Common myeloid progenitor, CD34-positive (primary cell): ENCODE measurements at regions not wholly inside any gene's neighbourhood (a gene's known extent, or its start where the extent isn't known, plus 50 kb on each side); places are given as distances from the start of the nearest gene placed in this dataset.
"Not testable (repeated sequence)": the region's sequence is repeated elsewhere in the genome, so short reads cannot be mapped to it uniquely, and the experiment has no call there.

Source experiments
- CTCF ChIA-PET: fragments of 350-600 bp; sonication (Branson Sonifier 250); formaldehyde crosslinking; loops from one replicate; lab custom pipeline; 2021; ENCODE audit warnings: antibody characterized with exemption; lab: Charles Lee
- POLR2A ChIA-PET: fragments of 350-600 bp; sonication (Branson Sonifier 250); formaldehyde crosslinking; loops from one replicate; lab custom pipeline; 2021; ENCODE audit warnings: antibody characterized with exemption; lab: Charles Lee
- DNase-seq, 3 donors: peaks; one replicate each; pipeline versions ENCODE4 v3.0.0 to v3.0.0-alpha.2; 2013
- H3K27ac ChIP-seq, 2 experiments: 1 replicate in 1 of 2; 2 replicates in 1 of 2; pipeline ENCODE4 v1.7.0; 2013; ENCODE audit warnings: inconsistent platforms in 2 of 2, low read length in 2 of 2, mild to moderate bottlenecking in 2 of 2, low read depth in 1 of 2, moderate library complexity in 1 of 2; ENCODE audit not compliant: severe bottlenecking in 2 of 2, insufficient read depth in 1 of 2, poor library complexity in 1 of 2
- H3K27me3 ChIP-seq, 5 experiments: replicated peaks in 2 of 5; 1 replicate in 3 of 5; 2 replicates in 2 of 5; pipeline versions ENCODE4 v1.6.1 to v1.7.0; 2013; ENCODE audit warnings: low read length in 4 of 5, mild to moderate bottlenecking in 2 of 5, moderate library complexity in 2 of 5, inconsistent platforms in 1 of 5; ENCODE audit not compliant: insufficient read depth in 5 of 5, control insufficient read depth in 4 of 5
- H3K36me3 ChIP-seq, 4 experiments: 1 replicate in 2 of 4; 2 replicates in 2 of 4; pipeline versions ENCODE4 v1.6.1 to v1.7.0; 2013; ENCODE audit warnings: low read length in 3 of 4, control low read depth in 1 of 4, mild to moderate bottlenecking in 1 of 4; ENCODE audit not compliant: control insufficient read depth in 4 of 4, insufficient read depth in 4 of 4
- H3K4me1 ChIP-seq, 4 experiments: 1 replicate in 3 of 4; 2 replicates in 1 of 4; pipeline versions ENCODE4 v1.6.1 to v1.7.1; 2013; ENCODE audit warnings: low read length in 3 of 4, mild to moderate bottlenecking in 3 of 4, control low read depth in 1 of 4, inconsistent platforms in 1 of 4, moderate library complexity in 1 of 4; ENCODE audit not compliant: control insufficient read depth in 4 of 4, insufficient read depth in 4 of 4; ENCODE audit errors: control extremely low read depth in 1 of 4
- H3K4me3 ChIP-seq, 7 experiments: 1 replicate in 4 of 7; 2 replicates in 3 of 7; pipeline versions ENCODE4 v1.5.1 to v1.7.0; 2013; ENCODE audit warnings: mild to moderate bottlenecking in 7 of 7, low read length in 6 of 7, moderate library complexity in 6 of 7, inconsistent platforms in 2 of 7, low read depth in 2 of 7, control low read depth in 1 of 7; ENCODE audit not compliant: insufficient read depth in 4 of 7, control insufficient read depth in 1 of 7; ENCODE audit errors: extremely low read depth in 1 of 7
- H3K9me3 ChIP-seq, 5 experiments: 1 replicate in 4 of 5; 2 replicates in 1 of 5; pipeline versions ENCODE4 v1.6.1 to v1.7.1; 2013; ENCODE audit warnings: low read length in 4 of 5, mild to moderate bottlenecking in 2 of 5, inconsistent platforms in 1 of 5, low read depth in 1 of 5, moderate library complexity in 1 of 5; ENCODE audit not compliant: control insufficient read depth in 4 of 5, insufficient read depth in 2 of 5; ENCODE audit errors: control extremely low read depth in 1 of 5
- WGBS: methylation state at CpG from one replicate; pipeline ENCODE4 v1.1.5; 2013; ENCODE audit not compliant: insufficient coverage; 5-methylcytosine and 5-hydroxymethylcytosine counted together

DNA sequence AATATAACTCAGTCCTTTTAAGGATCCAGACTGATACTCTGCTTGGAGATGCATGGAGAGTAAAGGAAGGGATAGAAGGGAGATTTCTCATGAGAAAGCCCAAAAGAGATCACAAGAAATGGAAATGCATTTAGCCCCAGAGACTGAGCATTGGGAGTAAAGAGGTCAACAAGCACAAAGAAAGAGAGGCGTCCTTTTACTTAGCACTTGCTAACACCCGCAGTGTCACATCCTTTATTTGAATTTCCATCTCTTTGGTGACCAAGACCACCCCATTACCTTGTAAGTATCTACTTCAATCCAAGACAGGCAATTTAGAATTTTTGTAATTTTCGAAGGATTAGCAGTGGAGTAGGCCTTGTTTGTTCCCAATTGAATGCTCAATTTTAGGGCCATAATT, 111.8 kb upstream of the DCC start:
- POLR2A ChIA-PET: no interaction called here
- WGBS: 50% methylated on average over 1 of the region's 3 CpGs

DNA sequence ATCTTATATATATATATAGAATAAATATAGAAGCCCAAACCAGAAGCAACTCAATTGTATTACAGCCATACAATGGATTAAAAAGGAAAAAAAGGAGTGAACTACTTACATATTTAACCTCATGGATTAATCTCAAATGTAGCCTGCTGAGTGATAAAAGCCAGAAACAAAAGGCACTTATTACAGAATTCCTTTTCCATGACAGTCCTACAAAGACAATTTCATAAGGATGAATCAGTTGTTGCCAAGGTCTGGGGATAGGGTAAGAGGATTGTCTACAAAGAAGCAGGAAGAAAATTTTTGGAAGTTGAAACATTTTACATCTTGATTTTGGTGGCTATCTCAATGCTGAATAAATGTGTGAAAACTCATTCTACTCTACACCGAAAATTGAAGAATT, 103.9 kb upstream of the DCC start:
- Histone ChIP-seq H3K27ac (no peak overlapping the region), H3K36me3 (no peaks in the 10 kb centered on the region), H3K4me3 (no peak overlapping the region), H3K27me3 (no peaks in the 10 kb centered on the region), H3K9me3 (no peaks in the 10 kb centered on the region), H3K4me1 (no peaks in the 10 kb centered on the region)
- WGBS: no CpG with 5 or more reads among the region's 1 CpG
- CTCF ChIA-PET: no interaction called here
- no peak for DNase-seq
- POLR2A ChIA-PET: no interaction called here

More for the DNA sequence above, 111.8 kb upstream of the DCC start:
- no peak for DNase-seq
- Histone ChIP-seq H3K4me3 (no peak overlapping the region), H3K4me1 (no peaks in the 10 kb centered on the region), H3K27me3 (no peaks in the 10 kb centered on the region), H3K36me3 (no peaks in the 10 kb centered on the region), H3K9me3 (no peaks in the 10 kb centered on the region), H3K27ac (no peak overlapping the region)
- CTCF ChIA-PET: no interaction called here

DNA sequence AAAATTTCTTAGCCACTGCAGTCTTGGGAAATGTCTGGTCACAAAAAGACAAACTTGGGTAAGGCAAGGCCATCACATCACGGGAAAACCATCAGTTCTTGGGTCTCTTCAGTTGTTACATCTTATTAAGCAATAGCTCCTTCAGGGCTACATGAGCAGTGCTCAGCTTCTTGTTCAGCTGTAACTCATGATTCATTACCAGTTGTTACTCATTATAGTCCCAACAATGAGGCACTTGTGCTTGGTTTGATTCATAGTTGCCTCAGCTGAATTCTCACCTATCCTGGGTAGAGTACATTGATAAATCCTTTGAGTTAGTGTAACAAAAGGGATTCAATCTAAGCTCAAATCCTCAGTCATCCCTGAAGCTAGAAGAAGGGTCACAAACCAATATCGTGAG, 102.4 kb upstream of the DCC start:
- no peak for DNase-seq
- Histone ChIP-seq H3K9me3 (no peaks in the 10 kb centered on the region), H3K36me3 (no peaks in the 10 kb centered on the region), H3K4me1 (no peaks in the 10 kb centered on the region), H3K27ac (no peak overlapping the region), H3K4me3 (no peak overlapping the region), H3K27me3 (no peaks in the 10 kb centered on the region)
- POLR2A ChIA-PET: no interaction called here
- 82% methylated on average over 1 of the region's 2 CpGs for WGBS
- CTCF ChIA-PET: no interaction called here

DNA sequence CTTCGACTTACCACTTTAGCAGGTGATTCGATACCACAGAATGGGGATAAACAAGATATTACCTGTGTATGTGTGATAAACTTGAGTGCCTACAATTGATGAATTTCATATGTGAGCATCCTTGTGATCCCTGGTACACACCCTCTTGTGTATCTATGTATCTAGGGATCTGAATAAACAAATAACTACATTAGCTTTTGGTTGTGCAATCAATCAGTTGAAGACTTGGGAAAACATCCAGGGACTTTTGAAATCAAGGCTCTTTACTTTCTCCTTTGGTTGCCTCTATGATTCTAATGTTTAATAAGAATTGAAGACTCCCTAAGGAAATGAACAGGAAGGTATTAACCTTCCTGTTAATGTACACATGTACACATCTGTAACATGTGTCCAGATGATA, 97.3 kb upstream of the DCC start:
- no peaks in the 10 kb centered on the region for H3K4me1 ChIP-seq
- no peak overlapping the region for H3K27ac ChIP-seq
- no peak for DNase-seq
- no peaks in the 10 kb centered on the region for H3K36me3 ChIP-seq
- WGBS: 100% methylated on average over 2 of the region's 2 CpGs
- H3K9me3 ChIP-seq: no peaks in the 10 kb centered on the region
- H3K4me3 ChIP-seq: no peak overlapping the region
- POLR2A ChIA-PET: no interaction called here
- CTCF ChIA-PET: no interaction called here
- no peaks in the 10 kb centered on the region for H3K27me3 ChIP-seq

DNA sequence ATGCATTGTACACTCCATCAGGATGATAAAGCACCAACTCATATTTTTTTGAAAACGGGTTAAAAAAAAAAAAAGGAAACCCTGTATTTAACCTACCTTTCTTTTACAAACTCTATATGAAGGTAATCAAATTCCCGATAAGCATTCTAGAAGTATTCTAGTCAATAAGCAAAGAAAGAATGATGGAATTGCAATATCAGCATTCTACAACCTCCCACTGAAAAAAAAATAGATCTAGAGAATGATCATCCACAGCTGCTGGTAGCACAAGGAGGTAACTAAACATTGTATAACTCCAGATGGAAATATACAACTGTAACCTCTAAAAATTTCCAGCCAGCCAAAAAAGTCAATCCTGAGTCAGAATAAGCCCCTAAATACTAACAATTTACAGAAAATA, 95.3 kb upstream of the DCC start:
- WGBS: no CpG with 5 or more reads among the region's 2 CpGs
- ChIA-PET CTCF (no interaction called here), POLR2A (no interaction called here)
- Histone ChIP-seq H3K27ac (no peak overlapping the region), H3K4me1 (no peaks in the 10 kb centered on the region), H3K4me3 (no peak overlapping the region), H3K9me3 (no peaks in the 10 kb centered on the region), H3K27me3 (no peaks in the 10 kb centered on the region), H3K36me3 (no peaks in the 10 kb centered on the region)
- no peak for DNase-seq

DNA sequence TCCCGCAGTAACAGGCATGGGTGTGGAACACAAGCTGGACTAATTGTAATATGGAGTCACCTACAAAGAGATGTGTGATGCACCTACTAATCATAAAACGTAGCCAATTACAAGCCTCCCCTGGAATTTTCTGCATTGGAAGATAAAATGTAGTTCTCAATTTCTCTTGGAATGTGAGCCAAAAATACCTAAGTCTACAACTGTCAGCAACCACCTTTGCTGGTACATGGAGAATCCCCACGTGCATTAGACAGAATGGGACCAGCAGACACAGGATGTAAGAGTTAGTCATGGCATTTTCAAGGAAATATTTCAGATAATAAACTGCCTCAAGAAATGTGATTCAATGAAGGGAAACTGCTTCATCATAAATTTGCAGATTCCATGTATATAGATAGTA, 85.6 kb upstream of the DCC start:
- Histone ChIP-seq H3K9me3 (no peaks in the 10 kb centered on the region), H3K36me3 (no peaks in the 10 kb centered on the region), H3K27me3 (no peaks in the 10 kb centered on the region), H3K4me3 (no peak overlapping the region), H3K4me1 (no peaks in the 10 kb centered on the region), H3K27ac (no peak overlapping the region)
- no peak for DNase-seq
- ChIA-PET POLR2A (no interaction called here), CTCF (no interaction called here)
- 100% methylated on average over 1 of the region's 3 CpGs for WGBS

DNA sequence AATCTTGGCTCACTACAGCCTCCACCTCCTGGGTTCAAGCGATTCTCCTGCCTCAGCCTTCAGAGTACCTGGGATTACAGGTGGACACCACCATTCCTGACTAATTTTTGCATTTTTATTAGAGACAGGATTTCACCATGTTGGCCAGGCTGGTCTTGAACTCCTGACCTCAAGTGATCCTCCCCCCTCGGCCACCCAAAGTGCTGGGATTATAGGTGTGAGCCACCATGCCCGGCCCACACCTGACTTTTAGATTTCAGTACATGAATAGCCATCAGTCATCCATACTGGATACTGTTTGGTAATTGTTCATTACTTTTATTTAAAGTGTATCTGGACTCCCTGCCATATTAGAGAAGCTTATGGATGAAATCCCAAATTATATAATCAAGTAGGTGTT, 82.6 kb upstream of the DCC start:
- H3K27ac ChIP-seq, POLR2A ChIA-PET, H3K4me1 ChIP-seq, H3K27me3 ChIP-seq, H3K4me3 ChIP-seq, CTCF ChIA-PET, DNase-seq, H3K9me3 ChIP-seq, H3K36me3 ChIP-seq: not testable (repeated sequence)
- WGBS: 90% methylated on average over 2 of the region's 3 CpGs
